NCI-H2081 treated with DMSO at 0.1 percent for 48 hours (cell line): ENCODE measurements at regions not wholly inside any gene's neighbourhood (a gene's known extent, or its start where the extent isn't known, plus 50 kb on each side); places are given as distances from the start of the nearest gene placed in this dataset.
"Not testable (repeated sequence)": the region's sequence is repeated elsewhere in the genome, so short reads cannot be mapped to it uniquely, and the experiment has no call there.

Source experiments
- DNase-seq: peaks from one replicate; lab custom pipeline; 2025; lab: John Stamatoyannopoulos, UW

- no peak for DNase-seq
Observed at GRCh38 chr22:49392841-49393510, 434.7 kb downstream of the BRD1 start.

- DNase-seq: no peak
Observed at GRCh38 chr22:49392247-49392646, 435.4 kb downstream of the BRD1 start.

- DNase-seq: no peak
Observed at GRCh38 chr22:49391436-49391835, 436.2 kb downstream of the BRD1 start.

GRCh38 chr22:49390954-49391353 is 436.7 kb downstream of the BRD1 start:
- DNase-seq: no peak

- not testable (repeated sequence) for DNase-seq
Observed at GRCh38 chr22:49383909-49384308, 443.8 kb downstream of the BRD1 start.

- no peak for DNase-seq
Observed at GRCh38 chr22:49382451-49382735, 445.3 kb downstream of the BRD1 start.

GRCh38 chr22:49381595-49382450 is 445.9 kb downstream of the BRD1 start:
- DNase-seq: no peak

- no peak for DNase-seq
Observed at GRCh38 chr22:49380828-49381114, 446.9 kb downstream of the BRD1 start.

- DNase-seq: no peak
Observed at GRCh38 chr22:49380095-49380827, 447.4 kb downstream of the BRD1 start.

GRCh38 chr22:49377306-49377705 is 450.4 kb downstream of the BRD1 start:
- DNase-seq: no peak

- DNase-seq: no peak
Observed at GRCh38 chr22:49373801-49374226, 453.9 kb downstream of the BRD1 start.

- DNase-seq: no peak
Observed at GRCh38 chr22:49373289-49373666, 454.4 kb downstream of the BRD1 start.

GRCh38 chr22:49372530-49373288 is 455.0 kb downstream of the BRD1 start:
- DNase-seq: no peak

GRCh38 chr22:49372111-49372529 is 455.6 kb downstream of the BRD1 start:
- DNase-seq: no peak

GRCh38 chr22:49371325-49372110 is 456.2 kb downstream of the BRD1 start:
- no peak for DNase-seq

- no peak for DNase-seq
Observed at GRCh38 chr22:49370627-49371301, 456.9 kb downstream of the BRD1 start.

GRCh38 chr22:49369726-49370626 is 457.7 kb downstream of the BRD1 start:
- DNase-seq: no peak

- no peak for DNase-seq
Observed at GRCh38 chr22:49368976-49369725, 458.5 kb downstream of the BRD1 start.
